K562 (cell line): ENCODE measurements at regions not wholly inside any gene's neighbourhood (a gene's known extent, or its start where the extent isn't known, plus 50 kb on each side); places are given as distances from the start of the nearest gene placed in this dataset.

Experiments used
- ATAC-seq: fragments of 200-7000 bp; cut with Tn5 transposase; 3 replicates; pipeline ENCODE4 v1.9.1; 2020; ENCODE audit warnings: moderate library complexity
- BruUV-seq: library from RNA; stranded (reverse); fragments of 400-500 nt; replicated peaks from 2 replicates; lab custom pipeline; 2021; lab: Mats Ljungman, UMichigan
- CTCF ChIA-PET: fragments of 300-600 bp; formaldehyde crosslinking; extraction: SDS; loops from one replicate; lab custom pipeline; 2021; ENCODE audit warnings: low intra/inter-chr PET ratio; lab: Yijun Ruan, JAX
- POLR2A ChIA-PET: fragments of 300-600, 350-650 bp; sonication (Branson Sonifier 250); formaldehyde crosslinking; extraction: SDS; loops from one replicate; lab custom pipeline; 2021; ENCODE audit warnings: antibody characterized with exemption, inconsistent platforms; lab: Yijun Ruan, JAX
- DNase-seq, 4 experiments: peaks; one replicate each; pipeline versions ENCODE4 v3.0.0 to v3.0.0-alpha.2; 2011 to 2018; ENCODE audit warnings: low spot score in 3 of 4, mixed read lengths in 3 of 4; ENCODE audit errors: extremely low read depth in 1 of 4
- FAIRE-seq: peaks from 2 replicates; lab custom pipeline; 2011; peaks lifted over from hg19 to GRCh38; lab: Jason Lieb, UNC
- H2AFZ ChIP-seq: 2 replicates; pipeline ENCODE4 v1.6.0; 2011; ENCODE audit warnings: low read depth, low read length, control low read depth, inconsistent platforms
- H3K27ac ChIP-seq: fragments of 200-600 bp; 3 replicates; pipeline ENCODE4 v1.8.0; 2011; ENCODE audit warnings: low read depth, mild to moderate bottlenecking, control low read depth, inconsistent platforms, low read length, moderate library complexity, mixed read lengths; ENCODE audit errors: extremely low read depth
- H3K27me3 ChIP-seq, 2 experiments: fragments of 300-600 bp in 1 of 2; 2 replicates in 1 of 2; 3 replicates in 1 of 2; pipeline versions ENCODE4 v1.6.0 to v1.8.0; 2011; ENCODE audit warnings: inconsistent platforms in 2 of 2, low read length in 2 of 2, mild to moderate bottlenecking in 1 of 2, mixed read lengths in 1 of 2, moderate library complexity in 1 of 2; ENCODE audit not compliant: control insufficient read depth in 2 of 2, insufficient read depth in 2 of 2
- H3K36me3 ChIP-seq: fragments of 300-600 bp; 3 replicates; pipeline ENCODE4 v1.8.0; 2011; ENCODE audit warnings: mild to moderate bottlenecking, low read length, inconsistent platforms; ENCODE audit not compliant: control insufficient read depth, insufficient read depth
- H3K4me1 ChIP-seq, 2 experiments: fragments of 200-600 bp in 1 of 2; replicated peaks in 1 of 2; 2 replicates in 1 of 2; 3 replicates in 1 of 2; pipeline versions ENCODE4 v1.5.1 to v1.8.0; 2011; ENCODE audit warnings: inconsistent platforms in 2 of 2, low read length in 2 of 2, mild to moderate bottlenecking in 1 of 2, mixed read lengths in 1 of 2, moderate library complexity in 1 of 2; ENCODE audit not compliant: control insufficient read depth in 2 of 2, insufficient read depth in 2 of 2
- H3K4me2 ChIP-seq: 2 replicates; pipeline ENCODE4 v1.6.1; 2011; ENCODE audit warnings: low read length, control low read depth, inconsistent platforms, mixed read lengths; ENCODE audit not compliant: insufficient read depth
- H3K4me3 ChIP-seq: fragments of 200-600 bp; sonication (generic), shearing (Covaris generic); 2 replicates; pipeline ENCODE4 v1.5.1; 2016; ENCODE audit warnings: control low read depth, inconsistent platforms
- H3K79me2 ChIP-seq: fragments of 200-600 bp; 3 replicates; pipeline ENCODE4 v1.8.0; 2011; ENCODE audit warnings: low read length, inconsistent platforms; ENCODE audit not compliant: control insufficient read depth, insufficient read depth
- H3K9ac ChIP-seq, 2 experiments: 2 replicates each; pipeline versions ENCODE4 v1.6.0 to v1.6.1; 2011; ENCODE audit warnings: low read depth in 2 of 2, low read length in 2 of 2, control low read depth in 1 of 2, inconsistent platforms in 1 of 2, mild to moderate bottlenecking in 1 of 2, mixed read lengths in 1 of 2; ENCODE audit not compliant: insufficient read depth in 1 of 2
- H3K9me1 ChIP-seq: one replicate; pipeline ENCODE4 v1.6.0; 2011; ENCODE audit warnings: inconsistent platforms, mild to moderate bottlenecking, low read length, moderate library complexity; ENCODE audit not compliant: control insufficient read depth, insufficient read depth
- H3K9me3 ChIP-seq: replicated peaks from 2 replicates; pipeline ENCODE4 v1.5.1; 2011; ENCODE audit warnings: low read depth, low read length, inconsistent platforms; ENCODE audit not compliant: control insufficient read depth, insufficient read depth
- H4K20me1 ChIP-seq: replicated peaks from 2 replicates; pipeline ENCODE4 v1.6.1; 2011; ENCODE audit warnings: low read length, inconsistent platforms, mixed read lengths; ENCODE audit not compliant: control insufficient read depth, insufficient read depth
- CBX5 ChIP-seq: IDR thresholded peaks from 2 replicates; pipeline ENCODE4 v1.6.1; 2014; ENCODE audit warnings: low read depth, borderline replicate concordance
- CLOCK ChIP-seq: fragments of 250-450 bp; sonication (Bioruptor Pico); IDR thresholded peaks from 2 replicates; pipeline ENCODE4 v1.4.0; 2020; ENCODE audit warnings: mild to moderate bottlenecking, moderate library complexity, borderline replicate concordance
- CREB1 ChIP-seq, 2 experiments: sonication (generic) in 1 of 2; formaldehyde crosslinking in 1 of 2; IDR thresholded peaks; 2 replicates each; pipeline versions ENCODE4 v1.6.1 to v1.8.0; 2012 to 2022; ENCODE audit warnings: inconsistent platforms in 1 of 2, mild to moderate bottlenecking in 1 of 2, missing genetic modification reagents in 1 of 2, moderate library complexity in 1 of 2
- E4F1 ChIP-seq: fragments of 250-450 bp; sonication (Bioruptor Pico); IDR thresholded peaks from 2 replicates; pipeline ENCODE4 v1.5.0; 2021; ENCODE audit warnings: mild to moderate bottlenecking, borderline replicate concordance
- EP400 ChIP-seq: fragments of 450-650 bp; IDR thresholded peaks from 2 replicates; pipeline ENCODE4 v1.6.1; 2017; ENCODE audit warnings: antibody characterized with exemption, mild to moderate bottlenecking, moderate library complexity
- NCOA2 ChIP-seq, 2 experiments: fragments of 450-650 bp; IDR thresholded peaks; 2 replicates each; pipeline ENCODE4 v1.6.1; 2018; ENCODE audit warnings: mild to moderate bottlenecking in 2 of 2, moderate library complexity in 1 of 2; ENCODE audit not compliant: partially characterized antibody in 2 of 2
- RREB1 ChIP-seq: fragments of 250-450 bp; sonication (Bioruptor Pico); IDR thresholded peaks from 2 replicates; pipeline ENCODE4 v1.4.0; 2020
- ZFX ChIP-seq: sonication (generic); formaldehyde crosslinking; IDR thresholded peaks from 2 replicates; pipeline ENCODE4 v1.8.0; 2022; ENCODE audit warnings: mild to moderate bottlenecking, missing genetic modification reagents, moderate library complexity
- in situ Hi-C: fragments of 300-500 bp; cut with MboI; formaldehyde crosslinking; loops from 4 replicates; pipeline ENCODE4 v1.15.0; 2018; ENCODE audit warnings: inconsistent platforms, mixed read lengths
- intact Hi-C: fragments of 100-400 bp; cut with micrococcal nuclease; formaldehyde crosslinking; loops from 2 replicates; pipeline ENCODE4 v1.14.2; 2022
- TF ChIP-seq, protein P1 (sequence below): sonication (generic); formaldehyde crosslinking; IDR thresholded peaks from 2 replicates; pipeline ENCODE4 v1.8.0; 2023; ENCODE audit warnings: mild to moderate bottlenecking, missing genetic modification reagents

- H2AFZ ChIP-seq, result no peak overlapping the region
- H3K9me3 ChIP-seq, result no peaks in the 10 kb centered on the region
- H3K9ac ChIP-seq, result no peak overlapping the region
- no peaks in the 10 kb centered on the region for H3K27me3 ChIP-seq
- no peaks in the 10 kb centered on the region for H4K20me1 ChIP-seq
- in situ Hi-C loops, result no loop called here
- ATAC-seq (no peak), FAIRE-seq (no peak), DNase-seq (no peak)
- H3K27ac ChIP-seq, result no peak overlapping the region
- no peak overlapping the region for H3K4me3 ChIP-seq
- BruUV-seq, result no TSS peak
- no peaks in the 10 kb centered on the region for H3K4me1 ChIP-seq
- no peaks in the 10 kb centered on the region for H3K79me2 ChIP-seq
- CTCF ChIA-PET, result no interaction called here
- no peak overlapping the region for H3K4me2 ChIP-seq
- H3K9me1 ChIP-seq, result no peaks in the 10 kb centered on the region
- POLR2A ChIA-PET, result no interaction called here
- intact Hi-C loops, result no loop called here
- H3K36me3 ChIP-seq, result no peaks in the 10 kb centered on the region
- TF ChIP-seq CBX5 (no peak), CLOCK (CRISPR knock-in tag) (no peak), NCOA2 (IDR thresholded peaks at IDR 0.05; ENCODE audit: partially characterized antibody in 2 of 2) (no peak), E4F1 (no peak), RREB1 (CRISPR knock-in tag) (no peak), ZFX (no peak), EP400 (no peak), CREB1 (IDR thresholded peaks at IDR 0.05) (no peak), CREB1 (CRISPR knock-in tag; IDR thresholded peaks at IDR 0.05) (no peak)
- TF ChIP-seq, protein P1, sequence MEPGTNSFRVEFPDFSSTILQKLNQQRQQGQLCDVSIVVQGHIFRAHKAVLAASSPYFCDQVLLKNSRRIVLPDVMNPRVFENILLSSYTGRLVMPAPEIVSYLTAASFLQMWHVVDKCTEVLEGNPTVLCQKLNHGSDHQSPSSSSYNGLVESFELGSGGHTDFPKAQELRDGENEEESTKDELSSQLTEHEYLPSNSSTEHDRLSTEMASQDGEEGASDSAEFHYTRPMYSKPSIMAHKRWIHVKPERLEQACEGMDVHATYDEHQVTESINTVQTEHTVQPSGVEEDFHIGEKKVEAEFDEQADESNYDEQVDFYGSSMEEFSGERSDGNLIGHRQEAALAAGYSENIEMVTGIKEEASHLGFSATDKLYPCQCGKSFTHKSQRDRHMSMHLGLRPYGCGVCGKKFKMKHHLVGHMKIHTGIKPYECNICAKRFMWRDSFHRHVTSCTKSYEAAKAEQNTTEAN, result no peak
These were observed 688.7 kb downstream of the MECOM start for GRCh38 chr3:168974617-168975403.
